COR-L47 (cell line): ENCODE measurements at regions not wholly inside any gene's neighbourhood (a gene's known extent, or its start where the extent isn't known, plus 50 kb on each side); places are given as distances from the start of the nearest gene placed in this dataset.
"Not testable (repeated sequence)": the region's sequence is repeated elsewhere in the genome, so short reads cannot be mapped to it uniquely, and the experiment has no call there.

Source experiments
- DNase-seq: peaks from one replicate; lab custom pipeline; 2025; lab: John Stamatoyannopoulos, UW

DNA sequence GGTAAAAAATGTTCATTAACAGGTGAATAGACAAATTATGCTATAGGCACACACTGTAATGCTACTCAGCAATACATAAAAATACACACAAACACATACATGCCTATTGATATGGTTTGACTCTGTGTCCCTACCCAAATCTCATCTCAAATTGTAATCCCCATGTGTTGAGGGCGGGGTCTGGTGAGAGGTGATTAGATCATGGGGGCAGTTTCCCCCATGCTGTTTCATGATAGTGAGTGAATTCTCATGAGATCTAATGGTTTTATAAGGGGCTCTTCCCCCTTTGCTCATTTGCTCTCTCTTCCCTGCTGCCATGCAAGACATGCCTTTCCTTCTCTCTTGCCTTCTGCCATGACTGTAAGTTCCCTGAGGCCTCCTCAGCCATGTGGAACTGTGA, 403.1 kb upstream of the RORB start:
- DNase-seq = not testable (repeated sequence)

DNA sequence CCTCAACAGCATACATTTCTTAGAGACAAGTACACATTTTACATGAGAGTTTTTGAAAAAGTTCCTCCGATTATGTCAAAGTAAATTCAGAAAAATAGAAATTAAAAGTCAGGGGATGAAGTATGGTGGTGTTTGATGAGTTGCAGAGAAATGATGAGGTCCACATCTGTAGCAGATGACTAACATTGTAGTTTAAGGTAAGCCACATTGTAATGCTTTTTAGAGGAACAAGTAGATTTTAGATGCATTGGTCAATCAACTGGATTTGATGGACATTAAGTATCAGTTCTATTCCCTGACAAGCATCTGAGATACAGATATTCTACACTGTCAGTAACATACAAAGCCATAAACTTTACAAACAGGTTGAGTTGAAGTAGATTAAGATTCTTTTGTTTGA, 402.4 kb upstream of the RORB start:
- DNase-seq = no peak

DNA sequence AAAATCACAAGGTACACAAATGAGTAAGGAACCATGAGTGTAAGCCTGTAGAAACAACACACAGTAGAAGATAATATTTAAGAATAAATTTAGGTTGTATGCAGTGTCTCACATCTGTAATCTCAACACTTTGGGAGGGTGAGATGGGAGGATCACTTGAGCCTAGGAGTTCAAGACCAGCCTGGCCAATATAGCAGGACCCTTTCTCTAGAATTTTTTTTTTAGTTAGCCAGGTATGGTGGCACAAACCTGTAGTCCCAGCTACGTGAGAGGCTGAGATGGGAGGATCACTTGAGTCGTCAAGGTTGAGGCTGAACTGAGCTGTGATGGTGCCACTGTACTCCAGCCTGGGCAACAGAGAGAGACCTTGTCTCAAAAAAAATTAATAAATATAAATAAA, 401.2 kb upstream of the RORB start:
- no peak for DNase-seq

DNA sequence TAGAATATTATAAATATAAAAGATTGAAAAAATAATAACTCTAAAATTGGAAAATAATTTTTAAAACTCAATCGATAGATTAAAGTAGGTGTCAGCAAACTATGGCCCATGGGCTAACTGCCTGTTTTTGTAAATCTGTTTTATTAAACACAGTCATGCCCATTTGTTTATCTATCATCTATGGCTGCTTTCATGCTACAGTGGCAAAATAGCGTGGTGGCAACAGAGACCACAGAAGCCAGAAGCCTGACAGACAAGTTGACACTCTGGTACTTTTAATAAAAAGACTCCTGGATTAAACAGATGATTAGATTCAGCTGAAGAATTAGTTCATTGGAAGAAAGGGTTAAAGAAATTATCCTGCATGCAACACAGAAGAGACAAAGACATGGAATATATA, 400.7 kb upstream of the RORB start:
- no peak for DNase-seq

DNA sequence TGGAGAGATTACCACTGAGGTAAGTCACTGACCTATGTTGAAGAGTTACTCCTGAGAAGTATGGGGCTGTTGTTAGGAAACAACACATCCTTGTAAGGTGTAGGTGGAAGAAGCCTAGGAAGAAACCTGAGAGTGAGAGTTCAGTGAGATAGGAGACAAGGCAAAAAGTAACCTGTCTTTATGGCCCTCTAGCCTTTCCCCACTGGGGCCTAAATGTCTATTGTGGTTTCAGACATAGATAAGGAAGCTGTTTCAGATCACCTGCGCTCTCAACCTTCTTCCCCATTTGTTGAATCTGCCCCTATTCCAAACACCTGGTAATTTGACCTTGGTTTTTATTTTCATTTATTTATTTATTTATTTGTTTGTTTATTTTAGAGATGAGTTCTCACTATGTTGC, 397.1 kb upstream of the RORB start:
- DNase-seq = no peak

DNA sequence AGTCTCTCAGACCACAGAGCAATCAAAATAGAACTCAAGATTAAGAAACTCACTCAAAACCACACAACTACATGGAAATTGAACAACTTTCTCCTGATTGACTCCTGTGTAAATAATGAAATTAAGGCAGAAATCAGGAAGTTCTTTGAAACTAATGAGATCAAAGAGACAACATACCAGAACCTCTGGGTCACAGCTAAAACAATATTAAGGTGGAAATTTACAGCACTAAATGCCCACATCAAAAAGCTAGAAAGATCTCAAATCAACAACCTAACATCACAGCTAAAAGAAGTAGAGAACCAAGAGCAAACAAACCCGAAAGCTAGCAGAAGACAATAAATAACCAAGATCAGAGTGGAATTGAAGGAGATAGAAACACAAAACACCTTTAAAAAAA, 395.0 kb upstream of the RORB start:
- not testable (repeated sequence) for DNase-seq

DNA sequence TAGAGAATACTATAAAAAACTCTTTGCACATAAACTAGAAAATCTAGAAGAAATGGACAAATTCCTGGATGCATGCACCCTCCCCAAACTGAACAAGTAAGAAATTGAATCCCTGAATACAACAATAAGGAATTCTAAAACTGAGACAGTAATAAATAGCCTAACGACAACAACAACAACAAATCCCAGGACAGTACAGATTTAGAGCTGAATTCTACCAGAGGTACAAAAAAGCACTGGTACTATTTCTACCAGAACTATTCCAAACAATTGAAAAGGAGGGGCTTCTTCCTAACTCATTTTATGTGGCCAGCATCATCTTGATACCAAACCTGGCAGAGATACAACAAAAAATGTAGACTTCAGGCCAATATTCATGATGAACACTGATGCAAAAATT, 394.4 kb upstream of the RORB start:
- DNase-seq = no peak

DNA sequence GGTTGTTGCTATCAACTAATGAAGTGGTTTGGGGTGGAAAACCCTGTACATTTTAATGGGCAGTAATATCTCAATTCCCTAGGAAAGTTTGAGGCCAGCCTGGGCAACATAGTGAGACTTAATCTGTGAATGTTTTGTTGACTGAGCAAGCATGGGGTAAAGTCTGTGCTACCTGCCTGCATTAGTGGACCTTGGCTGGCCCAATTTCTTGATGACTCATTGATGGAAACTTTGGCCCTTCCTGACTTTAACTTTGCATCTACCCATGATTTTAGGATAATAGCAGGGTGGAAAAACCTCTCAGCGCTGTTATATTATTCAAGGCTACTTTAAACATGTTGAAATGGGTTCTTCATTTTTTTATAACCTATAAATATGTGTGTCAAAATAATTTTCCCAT, 389.4 kb upstream of the RORB start:
- DNase-seq = no peak

DNA sequence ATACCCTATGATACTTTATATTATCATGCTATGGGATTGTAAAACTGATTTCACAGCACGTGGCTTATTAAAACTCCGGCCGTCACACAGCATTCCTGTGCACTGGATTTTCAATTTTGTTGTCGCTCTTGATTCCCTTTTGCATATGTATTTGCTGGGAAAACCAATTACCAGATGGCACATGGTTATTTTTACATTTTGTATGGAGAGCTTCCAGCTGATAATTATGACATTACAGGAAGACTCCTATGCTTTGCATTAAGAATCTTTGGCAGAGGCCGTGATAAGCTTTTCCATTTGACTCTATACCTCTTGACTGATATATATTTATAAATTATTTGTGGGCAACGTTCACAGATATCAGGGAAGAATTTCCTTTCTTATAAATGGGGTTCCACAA, 381.2 kb upstream of the RORB start:
- DNase-seq = no peak

DNA sequence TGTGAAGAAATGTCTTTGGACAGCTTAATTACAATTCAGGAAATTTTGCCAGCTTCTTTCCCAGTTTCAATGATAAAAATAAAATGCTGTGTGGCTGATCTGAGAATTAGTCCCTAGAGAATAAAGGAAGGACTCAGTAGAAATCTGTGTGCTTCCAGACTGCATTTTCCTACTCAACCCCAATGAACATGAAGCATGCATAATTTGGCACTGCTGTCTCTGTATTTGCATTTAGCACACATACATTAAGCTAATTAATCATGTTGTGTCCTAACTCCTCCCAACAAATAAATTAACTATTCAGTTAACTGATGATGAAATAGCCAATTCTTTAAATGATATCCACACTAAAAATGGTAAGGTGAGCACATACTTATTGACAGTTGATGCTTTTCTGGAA, 380.0 kb upstream of the RORB start:
- no peak for DNase-seq

DNA sequence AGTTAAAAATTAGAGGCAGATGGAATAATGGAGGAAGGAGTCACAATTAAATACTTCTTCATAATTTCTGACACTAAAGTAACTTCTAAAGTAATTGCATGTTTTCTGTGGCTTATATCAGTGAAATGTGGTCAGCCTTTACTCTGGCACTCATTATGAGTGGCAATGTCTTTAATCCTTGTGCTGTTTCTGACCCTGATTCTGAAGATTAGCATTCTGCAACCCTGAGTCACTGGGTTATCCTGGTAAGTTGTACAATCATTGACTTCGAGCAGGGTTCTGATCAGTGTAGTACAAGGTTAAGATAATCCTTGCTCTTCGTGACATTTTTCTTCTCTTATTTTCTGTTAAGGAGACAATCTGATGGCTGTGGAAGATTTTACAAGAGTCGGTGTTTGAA, 379.4 kb upstream of the RORB start:
- no peak for DNase-seq

DNA sequence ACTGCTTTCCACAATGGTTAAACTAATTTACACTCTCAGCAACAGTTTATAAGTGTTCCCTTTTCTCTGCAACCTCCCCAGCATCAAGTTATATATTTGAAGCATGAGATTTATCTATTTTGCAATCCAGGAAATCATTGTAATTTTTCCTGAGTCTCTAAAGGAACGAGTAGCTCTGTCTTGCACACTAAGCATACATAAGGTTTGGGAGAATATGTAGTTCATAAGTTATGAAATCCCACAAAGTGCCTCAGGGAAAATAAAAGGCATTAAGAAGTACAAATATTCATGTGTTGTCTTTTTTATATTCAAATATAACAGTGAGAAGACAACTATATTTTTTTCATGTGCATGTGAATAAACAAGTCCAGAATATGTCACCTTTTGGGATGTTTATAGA, 377.1 kb upstream of the RORB start:
- no peak for DNase-seq

DNA sequence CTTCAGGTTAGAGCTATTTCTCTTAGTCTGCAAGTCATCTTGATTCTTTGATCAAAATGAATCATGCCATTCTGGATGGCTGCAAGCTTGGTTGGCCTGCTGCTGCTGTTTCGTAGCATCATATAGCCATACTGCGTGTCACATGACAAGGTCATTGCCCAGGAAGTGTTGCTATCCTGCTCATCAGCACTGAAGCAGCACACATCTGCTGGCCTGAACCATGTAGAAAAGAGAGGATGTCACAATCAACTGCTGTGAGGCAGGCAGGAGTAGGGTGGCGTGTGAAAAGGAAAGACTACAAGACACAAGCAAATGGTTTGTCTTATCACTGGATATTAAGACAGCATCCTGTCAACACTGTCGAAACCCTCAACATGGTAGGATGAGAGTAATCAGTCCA, 376.7 kb upstream of the RORB start:
- no peak for DNase-seq

DNA sequence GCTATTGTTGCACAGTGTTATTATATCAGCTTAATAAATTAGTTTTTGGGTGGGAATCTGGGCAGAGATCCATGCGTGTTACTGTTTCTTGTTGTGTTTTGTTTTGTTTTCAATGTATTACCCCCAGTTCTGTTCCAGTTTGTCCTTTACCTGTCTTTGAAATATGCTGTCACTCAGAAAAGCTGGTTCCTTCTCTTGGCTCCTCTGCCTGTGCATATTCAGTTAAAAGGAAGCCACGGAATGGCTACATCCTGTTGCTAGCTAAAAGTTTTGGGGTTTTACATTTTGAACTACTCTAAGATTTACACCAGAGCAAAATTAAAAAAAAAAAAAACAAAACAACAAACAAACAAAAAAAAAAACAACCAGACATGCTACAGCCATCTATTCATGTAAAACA, 374.9 kb upstream of the RORB start:
- no peak for DNase-seq

DNA sequence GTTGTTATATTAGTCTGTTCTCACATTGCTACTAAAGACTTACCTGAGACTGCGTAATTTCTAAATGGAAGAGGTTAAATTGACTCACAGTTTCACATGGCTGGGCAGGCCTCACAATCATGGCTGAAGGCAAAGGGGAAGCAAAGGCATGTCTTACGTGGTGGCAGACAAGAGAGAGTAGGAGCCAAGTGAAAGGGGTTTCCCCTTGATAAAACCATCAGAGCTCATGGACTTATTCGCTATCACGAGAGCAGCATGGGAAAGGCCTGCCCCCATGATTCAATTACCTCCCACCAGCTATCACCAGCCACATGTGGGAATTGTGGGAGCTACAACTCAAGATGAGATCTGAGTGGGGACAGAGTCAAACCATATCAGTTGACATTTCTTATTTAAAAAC, 374.5 kb upstream of the RORB start:
- no peak for DNase-seq

DNA sequence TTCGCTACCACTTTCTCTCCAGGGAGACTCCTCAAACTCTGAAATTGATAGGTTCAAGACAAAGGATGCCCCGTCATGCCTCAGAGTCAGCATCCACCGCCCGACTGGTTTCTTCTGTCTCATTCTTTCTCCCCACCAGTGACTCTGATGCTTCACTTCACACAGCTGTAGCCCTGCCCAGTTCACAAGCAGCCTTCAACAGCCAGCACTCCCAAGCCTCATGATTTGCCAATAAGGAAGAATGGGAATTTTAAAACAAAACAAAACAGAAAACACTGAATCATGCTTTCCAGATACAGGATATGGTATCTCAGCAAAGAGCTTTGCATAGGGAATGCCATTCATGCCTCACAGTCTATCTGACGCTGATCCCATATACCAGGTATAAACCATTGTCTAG, 371.2 kb upstream of the RORB start:
- DNase-seq = no peak

DNA sequence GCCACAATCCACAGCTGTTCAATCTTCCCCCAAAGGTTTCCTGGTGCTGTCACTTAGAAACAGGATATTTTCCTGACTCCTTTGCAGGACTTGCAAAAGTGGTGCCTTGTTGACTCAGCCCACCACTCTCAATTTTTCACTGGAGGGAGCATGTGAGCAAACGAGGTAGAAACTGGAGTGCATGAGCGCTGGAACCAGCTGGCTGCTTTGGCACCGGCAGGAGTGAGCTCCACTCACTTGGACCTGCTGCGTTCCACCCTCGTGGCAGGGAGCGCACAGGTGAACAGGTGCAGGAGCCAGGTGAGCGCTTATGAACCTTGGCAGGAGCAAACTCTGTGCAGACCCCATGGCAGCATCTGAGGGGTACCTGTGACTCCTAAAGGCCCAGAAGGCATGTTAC, 364.1 kb upstream of the RORB start:
- DNase-seq = no peak

DNA sequence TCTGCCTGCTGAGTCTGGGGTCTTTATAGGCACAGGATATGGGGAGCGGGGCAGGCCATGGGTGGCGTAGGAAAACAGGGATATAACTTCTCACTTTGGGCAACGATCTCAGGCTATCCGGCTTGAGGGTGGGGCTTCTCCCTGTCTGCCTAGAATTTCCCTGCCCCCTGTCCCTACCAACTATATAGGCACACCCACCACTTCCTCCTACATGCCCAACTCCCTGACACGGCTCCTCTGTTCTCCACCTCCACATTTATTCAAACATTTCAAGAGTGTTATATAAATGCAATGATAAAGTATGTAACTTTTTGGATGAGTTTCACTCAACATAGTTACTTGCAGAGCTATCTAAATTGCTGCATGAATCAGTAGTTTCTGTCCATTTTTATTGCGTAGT, 363.2 kb upstream of the RORB start:
- DNase-seq = no peak

DNA sequence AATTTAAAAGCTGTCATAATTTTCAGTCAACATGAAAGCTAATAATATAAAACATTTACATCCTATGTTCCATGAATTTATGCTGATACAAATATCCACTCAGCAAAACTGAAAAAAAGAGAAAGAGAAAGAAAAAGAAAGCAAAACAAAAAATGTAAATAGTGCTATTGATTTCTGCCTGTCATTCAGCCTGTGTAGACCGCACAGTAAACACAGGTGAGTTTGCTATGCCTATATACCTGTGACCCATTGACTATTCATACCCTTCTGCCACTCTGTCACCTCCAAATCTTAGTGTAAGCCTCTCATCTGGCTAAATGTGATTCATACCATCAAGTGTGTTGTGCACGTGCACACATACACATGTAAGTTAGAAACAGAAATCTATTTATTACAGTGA, 359.0 kb upstream of the RORB start:
- no peak for DNase-seq

DNA sequence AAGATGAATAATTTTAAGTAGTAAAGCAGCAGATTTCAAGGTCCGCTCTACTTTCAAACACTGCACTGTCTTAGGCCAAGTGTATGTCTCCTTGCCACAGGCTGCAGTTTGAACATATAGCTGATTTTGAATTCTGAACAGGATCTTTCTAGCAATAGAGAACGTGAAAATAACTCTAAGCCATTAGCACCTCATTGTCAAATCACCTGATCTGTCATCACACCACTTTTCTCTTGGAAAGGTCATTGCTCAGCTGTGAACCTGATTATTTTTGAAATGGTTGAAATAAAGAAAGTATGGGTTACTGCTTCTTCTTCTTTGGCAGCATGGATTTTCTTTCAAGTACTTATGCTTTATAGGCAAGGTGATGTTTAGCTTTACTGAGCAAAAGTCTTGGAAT, 357.0 kb upstream of the RORB start:
- no peak for DNase-seq

DNA sequence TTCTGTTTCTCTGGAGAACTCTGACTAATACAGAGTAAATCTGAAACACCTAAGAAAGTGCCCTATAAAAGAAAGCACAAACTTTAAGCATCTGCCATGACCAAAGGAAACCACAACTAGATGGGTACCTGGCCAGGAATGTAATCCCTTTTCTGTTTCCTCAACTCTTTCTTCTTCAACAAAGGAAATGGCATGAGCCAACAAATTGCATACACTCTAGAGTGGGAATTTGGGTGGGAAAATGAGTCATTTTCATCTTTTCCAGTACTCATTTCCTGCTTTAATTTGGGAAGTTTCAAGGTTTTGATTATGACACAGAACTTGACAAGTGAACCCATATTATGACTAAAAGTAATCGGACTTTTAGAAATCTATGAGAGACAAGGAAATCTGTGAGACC, 349.2 kb upstream of the RORB start:
- no peak for DNase-seq

DNA sequence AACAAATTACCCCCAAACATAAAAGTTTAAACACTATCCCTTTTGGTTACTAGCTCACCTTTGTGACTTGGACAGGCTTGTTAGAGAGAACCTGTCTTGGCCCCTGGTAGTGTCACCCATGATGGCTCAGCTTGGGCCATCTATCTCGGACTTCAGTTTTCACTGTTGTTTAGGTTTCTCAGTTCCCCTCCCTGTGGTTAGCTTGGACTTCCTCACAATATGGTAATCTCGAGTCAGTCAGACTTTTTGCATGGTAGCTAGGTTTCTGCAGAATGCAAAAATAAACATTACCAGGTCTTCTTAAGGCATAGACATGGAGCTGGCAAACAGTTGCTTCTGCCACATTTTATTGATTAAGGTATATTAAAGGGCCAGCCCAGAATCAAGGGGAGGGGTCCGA, 324.3 kb upstream of the RORB start:
- no peak for DNase-seq

DNA sequence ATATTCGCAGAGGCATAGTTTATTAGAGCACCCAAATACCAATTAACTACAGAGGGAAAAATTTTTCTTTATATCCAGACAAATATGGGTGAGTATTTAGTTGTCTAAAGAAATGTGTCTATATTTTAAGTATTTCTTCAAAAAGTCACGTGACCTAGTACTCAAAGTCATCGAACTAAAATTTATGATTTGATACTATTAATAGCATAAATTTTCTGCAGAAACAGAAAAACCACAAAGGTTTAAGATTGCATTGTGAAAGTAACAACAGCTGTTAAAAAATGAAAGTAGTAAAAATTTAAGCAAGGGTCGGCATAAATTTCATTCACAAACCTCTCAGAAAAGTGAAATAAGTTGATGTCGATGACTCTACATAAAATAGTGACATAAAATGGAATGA, 323.9 kb upstream of the RORB start:
- DNase-seq = no peak

DNA sequence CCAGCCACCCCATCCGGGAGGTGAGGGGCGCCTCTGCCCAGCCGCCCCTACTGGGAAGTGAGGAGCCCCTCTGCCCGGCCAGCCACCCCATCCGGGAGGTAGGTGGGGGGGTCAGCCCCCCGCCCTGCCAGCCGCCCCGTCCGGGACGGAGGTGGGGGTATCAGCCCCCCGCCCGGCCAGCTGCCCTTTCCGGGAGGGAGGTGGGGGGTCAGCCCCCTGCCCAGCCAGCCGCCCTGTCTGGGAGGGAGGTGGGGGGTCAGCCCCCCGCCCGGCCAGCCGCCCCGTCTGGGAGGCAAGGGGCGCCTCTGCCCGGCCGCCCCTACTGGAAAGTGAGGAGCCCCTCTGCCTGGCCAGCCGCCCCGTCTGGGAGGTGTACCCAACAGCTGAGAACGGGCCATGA, 299.4 kb upstream of the RORB start:
- DNase-seq = not testable (repeated sequence)

DNA sequence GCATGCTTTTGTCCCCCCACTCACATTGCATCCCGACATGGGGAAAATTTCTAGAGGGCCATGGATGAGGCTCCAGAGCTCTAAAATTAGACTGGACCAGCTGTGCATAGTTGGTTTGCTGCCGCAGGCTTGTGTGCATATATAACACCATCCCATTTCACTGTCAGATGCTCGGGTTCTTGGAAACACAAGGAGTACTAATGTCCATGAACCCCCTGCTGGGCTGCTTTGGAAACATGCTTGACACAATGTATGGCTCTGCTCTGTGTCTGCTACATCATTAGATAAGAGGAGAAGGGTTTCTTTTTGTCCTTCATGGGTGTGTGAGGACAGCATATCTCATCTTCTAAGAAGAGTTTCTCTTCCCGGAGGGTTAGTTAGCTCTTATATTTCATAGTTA, 292.1 kb upstream of the RORB start:
- no peak for DNase-seq
